Spleen (tissue), 7 donors: ENCODE measurements at regions not wholly inside any gene's neighbourhood (a gene's known extent, or its start where the extent isn't known, plus 50 kb on each side); places are given as distances from the start of the nearest gene placed in this dataset.

ENCODE experiments used
- POLR2A ChIP-seq, 3 donors: fragments of 450-650 bp; IDR thresholded peaks; one replicate each; pipeline ENCODE4 v1.5.1; 2017; ENCODE audit warnings: antibody characterized with exemption in 3 of 3, mild to moderate bottlenecking in 1 of 3
- TF ChIP-seq, protein P1 (sequence below), 11 experiments: fragments of 200-600 bp in 7 of 11; fragments of 450-650 bp in 4 of 11; sonication (generic) in 4 of 11; IDR thresholded peaks in 8 of 11; conservative IDR thresholded peaks in 3 of 11; 1 replicate in 7 of 11; 2 replicates in 4 of 11; pipeline versions ENCODE4 v1.4.0 to v1.8.0; 2016 to 2021; ENCODE audit warnings: antibody characterized with exemption in 11 of 11, inconsistent platforms in 4 of 11, mild to moderate bottlenecking in 1 of 11
- donor health status: DM: no; HTN: no; CAD: no; lungs with moderate emphysema.
- donor health status: DM: no; HTN: no; CAD: no.
- donor health status: DM: no; HTN: no; CAD: no.

DNA sequence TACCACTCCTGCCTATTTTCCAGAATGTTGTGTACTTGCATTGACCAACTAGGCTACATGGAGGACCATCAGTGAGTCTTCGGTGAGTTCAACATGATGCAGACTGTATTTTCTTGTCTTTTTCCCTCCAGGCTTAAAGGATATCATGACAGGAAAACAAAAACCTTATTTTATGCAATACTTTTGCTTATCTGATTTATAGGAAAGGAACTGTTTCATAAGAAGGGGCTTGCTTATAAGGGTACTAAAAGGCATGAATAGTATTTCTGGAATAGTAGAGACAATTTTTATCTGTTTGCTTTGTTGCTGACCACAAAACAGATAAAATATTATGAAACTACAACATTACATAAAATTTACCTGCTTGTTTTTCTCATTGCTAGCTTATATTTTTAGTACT lies 374.7 kb downstream of the KLF5 start:
- no peak for TF ChIP-seq POLR2A (IDR thresholded peaks at IDR 0.05)
- TF ChIP-seq, protein P1, sequence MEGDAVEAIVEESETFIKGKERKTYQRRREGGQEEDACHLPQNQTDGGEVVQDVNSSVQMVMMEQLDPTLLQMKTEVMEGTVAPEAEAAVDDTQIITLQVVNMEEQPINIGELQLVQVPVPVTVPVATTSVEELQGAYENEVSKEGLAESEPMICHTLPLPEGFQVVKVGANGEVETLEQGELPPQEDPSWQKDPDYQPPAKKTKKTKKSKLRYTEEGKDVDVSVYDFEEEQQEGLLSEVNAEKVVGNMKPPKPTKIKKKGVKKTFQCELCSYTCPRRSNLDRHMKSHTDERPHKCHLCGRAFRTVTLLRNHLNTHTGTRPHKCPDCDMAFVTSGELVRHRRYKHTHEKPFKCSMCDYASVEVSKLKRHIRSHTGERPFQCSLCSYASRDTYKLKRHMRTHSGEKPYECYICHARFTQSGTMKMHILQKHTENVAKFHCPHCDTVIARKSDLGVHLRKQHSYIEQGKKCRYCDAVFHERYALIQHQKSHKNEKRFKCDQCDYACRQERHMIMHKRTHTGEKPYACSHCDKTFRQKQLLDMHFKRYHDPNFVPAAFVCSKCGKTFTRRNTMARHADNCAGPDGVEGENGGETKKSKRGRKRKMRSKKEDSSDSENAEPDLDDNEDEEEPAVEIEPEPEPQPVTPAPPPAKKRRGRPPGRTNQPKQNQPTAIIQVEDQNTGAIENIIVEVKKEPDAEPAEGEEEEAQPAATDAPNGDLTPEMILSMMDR (IDR thresholded peaks at IDR 0.05 in 8 of 11, conservative IDR thresholded peaks at IDR 0.05 in 3 of 11) = no peak
